B cell (primary cell): ENCODE measurements at regions not wholly inside any gene's neighbourhood (a gene's known extent, or its start where the extent isn't known, plus 50 kb on each side); places are given as distances from the start of the nearest gene placed in this dataset.

Source experiments
- ATAC-seq: fragments of 200-7000 bp; cut with Tn5 transposase; one replicate; pipeline ENCODE4 v1.10.0; 2021; ENCODE audit warnings: low read depth, mild to moderate bottlenecking, moderate number of reproducible peaks, moderate library complexity
- CTCF ChIA-PET: fragments of 350-600 bp; sonication (Branson Sonifier 250); formaldehyde crosslinking; loops from one replicate; lab custom pipeline; 2021; ENCODE audit warnings: antibody characterized with exemption, inconsistent platforms; lab: Charles Lee
- POLR2A ChIA-PET: fragments of 350-600 bp; sonication (Branson Sonifier 250); formaldehyde crosslinking; loops from one replicate; lab custom pipeline; 2021; ENCODE audit warnings: antibody characterized with exemption; lab: Charles Lee
- DNase-seq: peaks from one replicate; pipeline ENCODE4 v3.0.0; 2013
- H2AFZ ChIP-seq: 2 replicates; pipeline ENCODE4 v1.6.1; 2012; ENCODE audit warnings: mild to moderate bottlenecking, low read depth, low read length; ENCODE audit not compliant: insufficient read depth, poor library complexity, severe bottlenecking
- H3K27ac ChIP-seq, 2 donors: 1 replicate in 1 of 2; 2 replicates in 1 of 2; pipeline ENCODE4 v1.5.1; 2012 to 2013; ENCODE audit warnings: low read length in 2 of 2, mild to moderate bottlenecking in 2 of 2, moderate library complexity in 1 of 2
- H3K27me3 ChIP-seq, 4 experiments: fragments of 200-600 bp in 1 of 4; sonication (generic) in 1 of 4; replicated peaks in 1 of 4; 1 replicate in 2 of 4; 2 replicates in 2 of 4; pipeline versions ENCODE4 v1.6.1 to v1.7.0; 2013 to 2016; ENCODE audit warnings: low read length in 3 of 4, mild to moderate bottlenecking in 2 of 4, mixed read lengths in 1 of 4, moderate library complexity in 1 of 4; ENCODE audit not compliant: insufficient read depth in 4 of 4, control insufficient read depth in 3 of 4; ENCODE audit errors: control extremely low read depth in 1 of 4
- H3K36me3 ChIP-seq, 2 experiments: replicated peaks in 1 of 2; 1 replicate in 1 of 2; 2 replicates in 1 of 2; pipeline versions ENCODE4 v1.6.1 to v1.7.1; 2013; ENCODE audit warnings: low read length in 1 of 2; ENCODE audit not compliant: insufficient read depth in 2 of 2, control insufficient read depth in 1 of 2; ENCODE audit errors: control extremely low read depth in 1 of 2, extremely low read depth in 1 of 2
- H3K4me1 ChIP-seq, 2 donors: fragments of 200-600 bp in 1 of 2; sonication (generic) in 1 of 2; 1 replicate in 1 of 2; 2 replicates in 1 of 2; pipeline versions ENCODE4 v1.5.1 to v1.6.1; 2013 to 2017; ENCODE audit warnings: low read length in 2 of 2; ENCODE audit not compliant: control insufficient read depth in 2 of 2, insufficient read depth in 2 of 2
- H3K4me2 ChIP-seq: replicated peaks from 2 replicates; pipeline ENCODE3; 2012; ENCODE audit warnings: mild to moderate bottlenecking, low read depth, low read length; ENCODE audit not compliant: poor library complexity, severe bottlenecking
- H3K4me3 ChIP-seq, 5 experiments: fragments of 200-600 bp in 1 of 5; sonication (generic) in 1 of 5; 1 replicate in 3 of 5; 2 replicates in 2 of 5; pipeline versions ENCODE4 v1.5.1 to v1.7.0; 2011 to 2016; ENCODE audit warnings: low read length in 4 of 5, mild to moderate bottlenecking in 4 of 5, low read depth in 2 of 5, control low read depth in 1 of 5, moderate library complexity in 1 of 5; ENCODE audit not compliant: insufficient read depth in 1 of 5; ENCODE audit errors: control extremely low read depth in 1 of 5, extremely low read depth in 1 of 5
- H3K79me2 ChIP-seq: fragments of 200-600 bp; sonication (generic); one replicate; pipeline ENCODE4 v1.6.0; 2016; ENCODE audit warnings: low read length; ENCODE audit not compliant: control insufficient read depth, insufficient read depth
- H3K9ac ChIP-seq: fragments of 200-600 bp; sonication (generic); 2 replicates; pipeline ENCODE4 v1.6.1; 2017; ENCODE audit warnings: mild to moderate bottlenecking, low read length, moderate library complexity
- H3K9me3 ChIP-seq, 3 donors: one replicate each; pipeline versions ENCODE4 v1.6.1 to v1.7.1; 2013; ENCODE audit warnings: low read length in 2 of 3; ENCODE audit not compliant: control insufficient read depth in 2 of 3, insufficient read depth in 1 of 3; ENCODE audit errors: control extremely low read depth in 1 of 3
- H4K20me1 ChIP-seq: 2 replicates; pipeline ENCODE4 v1.6.0; 2012; ENCODE audit warnings: mild to moderate bottlenecking, low read length; ENCODE audit not compliant: insufficient read depth, control insufficient read depth, poor library complexity, severe bottlenecking
- H3K27ac Mint-ChIP-seq: one replicate; pipeline ENCODE4 v1.8.0; 2021; ENCODE audit warnings: mixed read lengths
- H3K27me3 Mint-ChIP-seq: one replicate; pipeline ENCODE4 v1.8.0; 2021; ENCODE audit warnings: mixed read lengths
- H3K4me1 Mint-ChIP-seq: one replicate; pipeline ENCODE4 v1.8.0; 2021; ENCODE audit warnings: mixed read lengths
- H3K4me3 Mint-ChIP-seq: one replicate; pipeline ENCODE4 v1.8.0; 2021; ENCODE audit warnings: mixed read lengths
- H3K9me3 Mint-ChIP-seq: one replicate; pipeline ENCODE4 v1.8.0; 2022; ENCODE audit warnings: mixed read lengths; ENCODE audit not compliant: insufficient read depth
- CTCF ChIP-seq: fragments of 200-600 bp; IDR thresholded peaks from one replicate; pipeline ENCODE4 v1.8.0; 2022; ENCODE audit warnings: antibody characterized with exemption, mild to moderate bottlenecking
- EZH2 ChIP-seq: IDR thresholded peaks from 2 replicates; pipeline ENCODE4 v1.6.1; 2012; ENCODE audit warnings: borderline replicate concordance, low read depth, mild to moderate bottlenecking, moderate library complexity, low read length; ENCODE audit not compliant: insufficient read depth, poor library complexity, severe bottlenecking
- WGBS: methylation state at CpG from one replicate; pipeline ENCODE4 v1.1.5; 2013; ENCODE audit warnings: missing lambda C conversion rate; ENCODE audit not compliant: insufficient coverage; 5-methylcytosine and 5-hydroxymethylcytosine counted together
- intact Hi-C: fragments of 100-400 bp; cut with micrococcal nuclease; formaldehyde crosslinking; loops from one replicate; pipeline ENCODE4 v1.10.0; 2022

GRCh38 chr1:117747605-117748004, 141.8 kb downstream of the TENT5C start:
- WGBS: no CpG with 5 or more reads among the region's 2 CpGs
- TF ChIP-seq EZH2: no peak
- no peak for TF ChIP-seq CTCF
- H3K9ac ChIP-seq: no peak overlapping the region
- DNase-seq (no peak), ATAC-seq (no peak)
- no peak overlapping the region for H3K4me3 ChIP-seq
- peaks cover 0 to 4% (median 0%) of the 10 kb centered on the region in 4 experiments for H3K27me3 ChIP-seq
- no peaks in the 10 kb centered on the region for H4K20me1 ChIP-seq
- no peaks in the 10 kb centered on the region for H3K36me3 ChIP-seq
- H3K9me3 ChIP-seq: peaks cover 0 to 13% (median 3%) of the 10 kb centered on the region in 3 donors
- intact Hi-C loops: no loop called here
- ChIA-PET POLR2A (no interaction called here), CTCF (interaction anchor here (1.0 to 1.2 kb wide), 3 partner anchors 135 to 234 kb away, joined by 3 to 5 read pairs (median 4); no protein-coding TSS in a partner anchor)
- H2AFZ ChIP-seq: no peak overlapping the region
- peaks cover 51% of the 10 kb centered on the region for H3K27me3 Mint-ChIP-seq
- H3K27ac ChIP-seq: no peak overlapping the region
- H3K4me2 ChIP-seq: no peak overlapping the region
- peaks cover 6% of the 10 kb centered on the region for H3K9me3 Mint-ChIP-seq
- no peaks in the 10 kb centered on the region for H3K4me1 ChIP-seq
- no peaks in the 10 kb centered on the region for H3K79me2 ChIP-seq
- H3K27ac Mint-ChIP-seq: no peak overlapping the region
- no peak overlapping the region for H3K4me3 Mint-ChIP-seq
- no peaks in the 10 kb centered on the region for H3K4me1 Mint-ChIP-seq

GRCh38 chr1:117751321-117751720, 145.5 kb downstream of the TENT5C start:
- H3K9me3 ChIP-seq: peaks cover 0 to 13% (median 3%) of the 10 kb centered on the region in 3 donors
- Mint-ChIP-seq H3K4me3 (no peak overlapping the region), H3K27ac (no peak overlapping the region), H3K27me3 (peaks cover 54% of the 10 kb centered on the region), H3K4me1 (peaks cover 5% of the 10 kb centered on the region), H3K9me3 (peaks cover 3% of the 10 kb centered on the region)
- peaks cover 0 to 18% (median 8%) of the 10 kb centered on the region in 4 experiments for H3K27me3 ChIP-seq
- H3K36me3 ChIP-seq: no peaks in the 10 kb centered on the region
- no peak for DNase-seq
- CTCF ChIA-PET: interaction anchor here (0.6 to 12.0 kb wide), 6 partner anchors 10 to 261 kb away, joined by 3 to 511 read pairs (median 44); no protein-coding TSS in a partner anchor
- no peak for ATAC-seq
- POLR2A ChIA-PET: no interaction called here
- H3K4me3 ChIP-seq: no peak overlapping the region
- H3K79me2 ChIP-seq: no peaks in the 10 kb centered on the region
- H3K9ac ChIP-seq: no peak overlapping the region
- TF ChIP-seq EZH2: no peak
- no peak for TF ChIP-seq CTCF
- no peak overlapping the region for H3K4me2 ChIP-seq
- H4K20me1 ChIP-seq: no peaks in the 10 kb centered on the region
- peaks cover 5 to 6% of the 10 kb centered on the region in 2 donors for H3K4me1 ChIP-seq
- 100% methylated on average over 1 of the region's 2 CpGs for WGBS
- intact Hi-C loops: loop anchor here (10.0 kb wide), 1 partner anchor 387 kb away; the partner anchor contains the start of gene MAN1A2
- H3K27ac ChIP-seq: no peak overlapping the region
- no peak overlapping the region for H2AFZ ChIP-seq
